ENCODE measurements at regions not wholly inside any gene's neighbourhood (a gene's known extent, or its start where the extent isn't known, plus 50 kb on each side); places are given as distances from the start of the nearest gene placed in this dataset.

DNA sequence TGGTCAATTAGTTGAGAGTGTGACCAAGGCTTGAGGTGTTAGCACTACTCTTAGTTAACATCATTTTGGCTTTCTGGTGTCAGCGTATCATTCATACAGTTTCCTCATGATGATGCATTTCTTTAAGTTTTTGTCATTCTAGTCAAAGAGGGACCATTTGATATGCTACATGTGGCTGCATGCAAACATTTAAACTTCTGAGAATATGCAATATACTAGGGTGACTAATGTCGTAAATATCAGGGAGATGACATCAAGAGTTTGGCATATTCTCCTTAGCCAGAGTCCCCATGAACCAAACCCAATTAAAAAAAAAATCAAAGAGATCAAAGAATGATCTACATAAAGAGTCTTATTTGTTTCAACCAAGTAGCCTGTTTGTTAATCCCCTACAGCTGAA, 537.4 kb upstream of the PCDH7 start:
- no peak for TF ChIP-seq POLR2A (IDR thresholded peaks at IDR 0.05)
- TF ChIP-seq, protein P1, sequence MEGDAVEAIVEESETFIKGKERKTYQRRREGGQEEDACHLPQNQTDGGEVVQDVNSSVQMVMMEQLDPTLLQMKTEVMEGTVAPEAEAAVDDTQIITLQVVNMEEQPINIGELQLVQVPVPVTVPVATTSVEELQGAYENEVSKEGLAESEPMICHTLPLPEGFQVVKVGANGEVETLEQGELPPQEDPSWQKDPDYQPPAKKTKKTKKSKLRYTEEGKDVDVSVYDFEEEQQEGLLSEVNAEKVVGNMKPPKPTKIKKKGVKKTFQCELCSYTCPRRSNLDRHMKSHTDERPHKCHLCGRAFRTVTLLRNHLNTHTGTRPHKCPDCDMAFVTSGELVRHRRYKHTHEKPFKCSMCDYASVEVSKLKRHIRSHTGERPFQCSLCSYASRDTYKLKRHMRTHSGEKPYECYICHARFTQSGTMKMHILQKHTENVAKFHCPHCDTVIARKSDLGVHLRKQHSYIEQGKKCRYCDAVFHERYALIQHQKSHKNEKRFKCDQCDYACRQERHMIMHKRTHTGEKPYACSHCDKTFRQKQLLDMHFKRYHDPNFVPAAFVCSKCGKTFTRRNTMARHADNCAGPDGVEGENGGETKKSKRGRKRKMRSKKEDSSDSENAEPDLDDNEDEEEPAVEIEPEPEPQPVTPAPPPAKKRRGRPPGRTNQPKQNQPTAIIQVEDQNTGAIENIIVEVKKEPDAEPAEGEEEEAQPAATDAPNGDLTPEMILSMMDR (IDR thresholded peaks at IDR 0.05): no peak
